ENCODE measurements at regions not wholly inside any gene's neighbourhood (a gene's known extent, or its start where the extent isn't known, plus 50 kb on each side); places are given as distances from the start of the nearest gene placed in this dataset.

GRCh38 chr3:177460047-177460446 lies 262.8 kb upstream of the TBL1XR1 start:
- TF ChIP-seq, protein P1, sequence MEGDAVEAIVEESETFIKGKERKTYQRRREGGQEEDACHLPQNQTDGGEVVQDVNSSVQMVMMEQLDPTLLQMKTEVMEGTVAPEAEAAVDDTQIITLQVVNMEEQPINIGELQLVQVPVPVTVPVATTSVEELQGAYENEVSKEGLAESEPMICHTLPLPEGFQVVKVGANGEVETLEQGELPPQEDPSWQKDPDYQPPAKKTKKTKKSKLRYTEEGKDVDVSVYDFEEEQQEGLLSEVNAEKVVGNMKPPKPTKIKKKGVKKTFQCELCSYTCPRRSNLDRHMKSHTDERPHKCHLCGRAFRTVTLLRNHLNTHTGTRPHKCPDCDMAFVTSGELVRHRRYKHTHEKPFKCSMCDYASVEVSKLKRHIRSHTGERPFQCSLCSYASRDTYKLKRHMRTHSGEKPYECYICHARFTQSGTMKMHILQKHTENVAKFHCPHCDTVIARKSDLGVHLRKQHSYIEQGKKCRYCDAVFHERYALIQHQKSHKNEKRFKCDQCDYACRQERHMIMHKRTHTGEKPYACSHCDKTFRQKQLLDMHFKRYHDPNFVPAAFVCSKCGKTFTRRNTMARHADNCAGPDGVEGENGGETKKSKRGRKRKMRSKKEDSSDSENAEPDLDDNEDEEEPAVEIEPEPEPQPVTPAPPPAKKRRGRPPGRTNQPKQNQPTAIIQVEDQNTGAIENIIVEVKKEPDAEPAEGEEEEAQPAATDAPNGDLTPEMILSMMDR (IDR thresholded peaks at IDR 0.05), result no peak
- TF ChIP-seq POLR2A (IDR thresholded peaks at IDR 0.05) (no peak), POLR2AphosphoS5 (IDR thresholded peaks at IDR 0.05) (no peak), EP300 (IDR thresholded peaks at IDR 0.05) (no peak)
